Tibial nerve (tissue), 3 donors: ENCODE measurements at regions not wholly inside any gene's neighbourhood (a gene's known extent, or its start where the extent isn't known, plus 50 kb on each side); places are given as distances from the start of the nearest gene placed in this dataset.

ENCODE experiments used
- POLR2A ChIP-seq, 2 donors: fragments of 450-650 bp; IDR thresholded peaks; one replicate each; pipeline ENCODE4 v1.6.1; 2017; ENCODE audit warnings: antibody characterized with exemption in 2 of 2, mild to moderate bottlenecking in 2 of 2, moderate library complexity in 2 of 2
- TF ChIP-seq, protein P1 (sequence below), 5 experiments: fragments of 200-600 bp in 3 of 5; fragments of 450-650 bp in 2 of 5; sonication (generic) in 3 of 5; IDR thresholded peaks; one replicate each; pipeline ENCODE4 v1.5.1; 2016 to 2019; ENCODE audit warnings: antibody characterized with exemption in 5 of 5, mild to moderate bottlenecking in 3 of 5, moderate library complexity in 2 of 5

DNA sequence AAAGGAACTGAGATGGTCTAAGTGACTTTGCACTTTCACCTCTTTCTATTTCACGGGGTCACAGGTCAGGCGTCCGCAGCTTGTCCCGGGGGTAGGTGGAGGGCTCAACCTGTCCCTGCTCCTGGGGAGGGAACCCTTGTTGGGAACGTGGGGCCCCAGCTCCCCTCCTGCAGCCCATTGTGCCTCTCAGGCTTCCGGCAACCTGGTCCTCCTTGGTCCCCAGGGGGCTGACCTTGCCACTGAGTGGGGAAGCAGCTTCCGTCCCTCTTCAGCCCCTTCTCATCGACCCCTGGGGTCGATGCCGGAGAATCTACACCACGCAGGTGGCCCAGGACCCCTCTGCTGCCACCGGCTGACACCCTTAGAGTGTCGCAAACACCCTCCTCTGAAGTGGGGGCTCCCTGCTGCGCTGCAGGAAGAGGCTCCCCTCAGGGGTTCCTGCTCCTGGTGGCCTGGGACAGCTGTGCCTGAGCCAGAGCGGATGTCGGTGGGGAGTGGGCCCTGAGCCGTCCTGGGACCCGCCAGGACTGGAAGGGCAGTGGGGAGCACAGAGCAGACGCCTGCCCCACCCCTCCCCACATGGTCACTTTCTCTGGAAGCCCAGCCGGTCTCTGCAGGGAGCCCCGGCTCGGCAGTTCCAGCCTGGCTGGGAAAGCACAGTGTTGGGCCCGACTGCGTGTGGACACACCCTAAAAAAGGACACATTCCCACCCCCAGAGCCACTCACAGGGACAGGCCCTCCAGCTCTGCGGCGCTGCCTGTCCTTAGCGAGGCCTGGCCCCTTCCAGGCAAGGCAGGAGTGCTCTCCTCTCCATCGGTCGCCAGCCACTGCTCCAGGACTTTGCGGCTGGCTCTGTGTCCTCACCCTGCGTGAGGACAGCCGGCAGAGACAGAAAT is 357.5 kb upstream of the SHH start:
- TF ChIP-seq, protein P1, sequence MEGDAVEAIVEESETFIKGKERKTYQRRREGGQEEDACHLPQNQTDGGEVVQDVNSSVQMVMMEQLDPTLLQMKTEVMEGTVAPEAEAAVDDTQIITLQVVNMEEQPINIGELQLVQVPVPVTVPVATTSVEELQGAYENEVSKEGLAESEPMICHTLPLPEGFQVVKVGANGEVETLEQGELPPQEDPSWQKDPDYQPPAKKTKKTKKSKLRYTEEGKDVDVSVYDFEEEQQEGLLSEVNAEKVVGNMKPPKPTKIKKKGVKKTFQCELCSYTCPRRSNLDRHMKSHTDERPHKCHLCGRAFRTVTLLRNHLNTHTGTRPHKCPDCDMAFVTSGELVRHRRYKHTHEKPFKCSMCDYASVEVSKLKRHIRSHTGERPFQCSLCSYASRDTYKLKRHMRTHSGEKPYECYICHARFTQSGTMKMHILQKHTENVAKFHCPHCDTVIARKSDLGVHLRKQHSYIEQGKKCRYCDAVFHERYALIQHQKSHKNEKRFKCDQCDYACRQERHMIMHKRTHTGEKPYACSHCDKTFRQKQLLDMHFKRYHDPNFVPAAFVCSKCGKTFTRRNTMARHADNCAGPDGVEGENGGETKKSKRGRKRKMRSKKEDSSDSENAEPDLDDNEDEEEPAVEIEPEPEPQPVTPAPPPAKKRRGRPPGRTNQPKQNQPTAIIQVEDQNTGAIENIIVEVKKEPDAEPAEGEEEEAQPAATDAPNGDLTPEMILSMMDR (IDR thresholded peaks at IDR 0.05) = no peak
- no peak for TF ChIP-seq POLR2A (IDR thresholded peaks at IDR 0.05)
